RCC 7860 (cell line): ENCODE measurements at regions not wholly inside any gene's neighbourhood (a gene's known extent, or its start where the extent isn't known, plus 50 kb on each side); places are given as distances from the start of the nearest gene placed in this dataset.
A peak's percentile ranks its signal among the peaks of the same experiment; 100 is the strongest.
"Not testable (repeated sequence)": the region's sequence is repeated elsewhere in the genome, so short reads cannot be mapped to it uniquely, and the experiment has no call there.

Experiments used
- DNase-seq: peaks from one replicate; pipeline ENCODE4 v3.0.0-alpha.2; 2015; ENCODE audit warnings: low spot score
- FAIRE-seq: peaks from 2 replicates; lab custom pipeline; 2012; peaks lifted over from hg19 to GRCh38; lab: Jason Lieb, UNC

DNA sequence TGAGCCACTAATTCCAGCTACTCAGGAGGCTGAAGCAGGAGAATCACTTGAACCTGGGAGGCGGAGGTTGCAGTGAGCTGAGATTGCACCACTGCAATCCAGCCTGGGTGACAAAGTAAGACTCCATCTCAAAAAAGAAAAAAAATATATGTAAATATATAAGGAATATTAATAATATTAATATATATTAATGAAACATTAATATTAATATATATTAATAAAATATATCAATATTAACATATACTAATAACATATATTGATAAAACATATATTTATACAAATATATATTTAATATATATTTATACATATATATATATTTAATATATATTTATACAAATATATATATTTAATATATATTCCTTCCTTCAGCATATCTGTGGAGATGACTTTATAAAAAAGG, 338.0 kb downstream of the NPIPA8 start:
- DNase-seq, result no peak
- FAIRE-seq, result peak; percentile 86

DNA sequence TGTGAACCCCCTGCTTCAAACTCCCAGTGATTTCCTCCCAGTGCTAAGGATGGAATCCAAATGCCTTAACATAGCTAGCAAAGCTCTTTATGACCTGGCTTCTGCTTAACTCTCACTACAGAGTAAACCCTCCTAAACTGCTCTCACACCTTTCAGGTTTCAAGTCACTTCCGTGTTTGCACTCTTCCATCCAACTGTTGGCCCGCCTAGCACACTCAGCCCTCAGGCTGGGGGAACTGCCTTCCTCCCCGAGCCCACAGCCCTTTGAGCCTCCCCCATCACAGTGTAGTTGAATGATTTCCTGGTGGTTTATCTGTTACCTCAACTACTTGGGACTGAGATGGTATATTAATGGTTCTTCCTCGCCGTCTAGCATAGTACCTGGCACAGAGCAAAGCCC, 342.5 kb downstream of the NPIPA8 start:
- FAIRE-seq (no peak), DNase-seq (no peak)

DNA sequence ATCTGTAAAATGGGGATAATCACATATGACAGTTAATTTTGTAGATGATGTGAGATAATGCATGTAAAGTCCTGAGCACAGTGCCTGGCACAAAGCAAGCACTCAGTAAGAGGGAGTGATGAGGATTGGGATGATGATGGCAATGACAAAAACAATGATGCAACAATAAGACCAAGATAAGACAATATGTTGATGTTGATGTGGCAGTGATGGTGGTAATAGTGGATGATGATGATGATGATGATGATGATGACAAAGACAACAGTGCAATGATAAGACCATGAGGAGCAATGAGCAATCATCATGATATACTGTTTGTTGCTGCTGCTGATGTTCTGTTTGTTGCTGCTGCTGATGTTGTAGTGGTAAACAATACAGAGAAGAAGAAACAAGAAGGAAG, 344.1 kb downstream of the NPIPA8 start:
- no peak for FAIRE-seq
- DNase-seq, result no peak

DNA sequence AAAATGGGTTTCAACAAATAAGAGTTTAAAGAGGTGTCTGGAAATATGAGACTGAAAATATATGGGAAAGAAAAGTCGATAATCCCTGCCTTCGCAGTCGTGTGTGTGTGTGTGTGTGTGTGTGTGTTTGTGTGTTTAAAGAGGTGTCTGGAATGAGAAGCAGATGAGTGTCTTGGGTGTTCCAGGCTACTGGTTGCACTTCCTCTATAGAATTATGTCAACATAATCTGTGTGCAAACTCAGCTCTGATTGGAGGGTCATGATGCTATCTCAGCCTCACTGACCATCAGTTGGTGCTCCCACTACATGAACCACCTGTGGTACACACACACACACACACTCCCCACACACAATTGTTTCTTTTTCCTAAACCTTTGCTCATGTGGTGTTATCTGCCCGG, 347.3 kb downstream of the NPIPA8 start:
- DNase-seq (no peak), FAIRE-seq (no peak)

DNA sequence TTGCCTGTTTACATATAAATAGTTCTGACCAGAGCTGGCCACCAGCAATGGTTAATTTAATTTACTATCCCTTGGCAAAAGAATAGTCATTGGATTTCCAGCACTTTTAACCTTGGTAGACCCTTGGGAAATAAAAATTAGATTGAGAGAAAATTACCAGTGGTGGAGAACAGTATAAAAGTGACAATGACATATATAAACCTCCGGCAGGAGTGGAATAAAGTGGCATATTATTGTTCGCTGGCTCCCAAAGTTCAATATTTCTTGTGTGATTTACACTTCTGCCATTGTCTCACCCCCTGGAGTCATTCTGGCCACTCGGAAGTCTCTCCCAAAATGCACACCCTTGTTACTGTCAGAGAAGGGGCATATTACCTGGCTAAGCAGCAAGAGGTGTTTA, 347.7 kb downstream of the NPIPA8 start:
- DNase-seq, result no peak

DNA sequence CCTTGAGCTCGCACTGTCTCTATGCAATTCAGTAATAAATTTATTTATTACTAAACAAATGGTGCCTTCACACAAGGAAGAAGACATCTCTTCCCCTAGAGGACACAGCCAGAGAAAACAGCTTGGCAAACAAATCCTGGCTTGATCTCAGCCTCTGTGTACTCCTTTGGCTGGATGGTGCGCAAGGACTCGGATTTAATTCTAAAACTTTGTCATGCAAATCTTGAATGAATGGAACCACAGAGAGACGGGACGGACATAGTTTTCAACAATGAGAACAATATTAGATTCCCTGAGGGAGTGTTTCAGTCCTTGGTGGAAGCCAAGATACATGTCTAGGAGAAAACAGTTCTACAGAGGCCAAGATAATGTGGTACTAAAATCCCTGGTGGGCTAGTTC, 349.5 kb downstream of the NPIPA8 start:
- FAIRE-seq (no peak), DNase-seq (no peak)

More for the DNA sequence above, 347.7 kb downstream of the NPIPA8 start:
- no peak for FAIRE-seq

DNA sequence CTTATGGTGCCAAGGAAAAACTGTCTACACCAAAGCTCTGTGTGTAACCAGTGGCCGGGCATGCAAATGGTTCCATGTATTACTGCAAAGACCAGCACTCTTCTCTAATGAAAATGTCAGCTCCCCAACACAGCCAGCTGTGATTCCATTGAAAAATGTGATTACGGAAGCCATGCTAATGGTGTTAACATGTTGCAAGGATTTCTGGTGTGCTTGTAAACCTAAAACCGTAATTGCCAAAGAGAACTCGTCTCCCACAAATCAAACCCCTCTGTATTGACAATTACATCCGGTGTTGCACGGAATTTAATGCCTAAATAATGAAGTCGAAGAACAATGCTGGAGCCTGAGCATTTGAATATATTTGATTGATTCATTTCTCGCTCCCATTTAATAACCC, 351.7 kb downstream of the NPIPA8 start:
- DNase-seq, result no peak
- FAIRE-seq, result no peak

DNA sequence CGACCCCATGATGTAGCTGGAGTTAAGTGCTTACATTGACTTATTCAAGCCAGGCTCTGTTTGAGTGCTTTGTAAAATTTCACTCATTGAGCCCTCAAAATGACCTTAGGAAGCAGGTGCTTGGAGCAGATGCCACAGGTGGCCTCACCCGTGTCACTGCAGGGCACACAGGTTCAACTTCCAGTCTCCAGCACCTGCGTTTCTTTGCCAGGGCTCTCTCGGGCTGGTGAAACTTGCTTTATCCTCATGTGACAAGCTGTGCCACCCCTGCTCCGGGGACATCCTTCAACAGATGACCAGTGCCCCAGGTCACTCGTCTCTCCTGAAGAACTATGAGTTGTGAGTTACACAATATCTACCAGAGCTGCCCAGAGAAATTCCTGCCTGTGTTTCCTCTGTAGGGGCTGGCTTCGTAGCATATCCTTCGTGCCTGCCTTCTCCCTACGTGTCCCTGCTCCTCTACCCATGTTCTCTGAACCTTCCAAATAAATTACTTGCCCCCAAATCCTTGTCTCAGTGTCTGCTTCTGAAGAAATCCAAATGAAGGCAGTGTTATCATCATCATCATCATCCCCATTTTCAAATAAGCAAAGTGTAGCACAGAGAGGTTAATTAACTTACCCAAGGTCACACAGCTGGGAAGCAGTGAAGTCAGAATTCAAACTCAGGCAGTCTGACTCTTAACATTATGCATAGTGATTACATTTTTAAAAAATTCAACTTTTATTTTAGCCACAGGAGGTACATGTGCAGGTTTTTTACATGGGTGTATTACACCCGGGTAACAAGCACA, 352.5 kb downstream of the NPIPA8 start:
- FAIRE-seq, result no peak

DNA sequence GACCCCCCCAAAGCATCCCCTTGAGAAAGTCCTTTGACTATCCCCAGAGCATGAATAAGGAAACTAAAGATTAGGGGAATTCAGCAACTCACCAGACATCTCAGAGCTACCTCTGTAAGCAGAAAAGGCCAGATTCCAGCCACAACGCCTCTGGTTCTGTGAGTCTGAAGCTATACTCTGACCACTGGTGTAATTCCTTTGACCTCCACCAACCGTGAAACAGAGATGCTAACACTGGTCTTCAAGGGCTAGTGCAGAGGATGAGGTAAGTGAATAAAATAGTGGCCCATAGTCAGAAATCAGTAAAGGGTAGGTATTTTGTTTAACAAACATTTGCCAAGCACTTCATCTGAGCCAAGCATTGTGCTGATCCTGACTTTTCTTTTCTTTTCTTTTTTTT, 353.4 kb downstream of the NPIPA8 start:
- DNase-seq (no peak), FAIRE-seq (no peak)

More for the DNA sequence above, 352.5 kb downstream of the NPIPA8 start:
- no peak for DNase-seq

DNA sequence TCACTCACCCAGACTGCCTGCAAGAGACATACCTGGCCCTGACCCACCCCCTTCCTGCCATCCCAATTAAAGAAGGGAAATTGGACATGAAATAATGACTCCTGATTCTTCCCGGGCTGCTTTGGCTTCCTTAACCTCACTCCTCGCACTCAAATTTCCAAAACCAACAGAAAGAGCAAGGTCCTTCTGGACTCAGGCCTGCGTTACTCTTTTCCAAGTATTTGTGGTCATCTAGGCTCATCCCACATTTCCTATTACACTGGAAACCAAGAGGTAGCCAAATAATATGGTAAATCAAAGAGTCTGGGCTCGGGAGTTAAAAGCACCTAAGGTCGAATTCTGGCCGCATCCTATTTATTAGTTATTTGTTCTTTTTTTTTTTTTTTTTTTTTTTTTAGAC, 359.3 kb downstream of the NPIPA8 start:
- no peak for FAIRE-seq
- no peak for DNase-seq

DNA sequence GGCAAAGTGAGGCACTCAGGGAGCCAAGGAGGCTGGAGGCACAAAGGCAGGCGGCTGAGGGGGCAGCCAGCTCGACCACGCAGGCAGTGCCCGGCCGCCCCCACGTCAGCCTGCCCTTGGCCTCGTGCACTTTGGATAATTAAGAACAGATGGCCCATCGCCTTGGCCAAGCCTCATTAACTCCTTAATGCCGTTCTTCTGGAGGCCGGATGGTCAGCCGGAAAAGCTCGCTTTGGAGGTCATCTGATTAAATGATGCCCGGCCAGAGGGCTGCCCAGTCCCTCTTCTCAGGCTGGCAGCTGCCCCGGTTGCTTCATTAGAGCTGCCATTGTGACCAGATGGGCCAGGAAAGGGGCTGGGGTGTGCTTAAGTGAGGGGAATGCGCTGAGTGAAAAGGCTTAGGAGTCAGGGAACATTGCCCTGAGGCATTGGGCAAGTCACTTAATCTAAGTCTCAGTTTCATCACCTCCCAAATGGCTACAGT, 364.0 kb downstream of the NPIPA8 start:
- no peak for FAIRE-seq
- DNase-seq, result no peak

DNA sequence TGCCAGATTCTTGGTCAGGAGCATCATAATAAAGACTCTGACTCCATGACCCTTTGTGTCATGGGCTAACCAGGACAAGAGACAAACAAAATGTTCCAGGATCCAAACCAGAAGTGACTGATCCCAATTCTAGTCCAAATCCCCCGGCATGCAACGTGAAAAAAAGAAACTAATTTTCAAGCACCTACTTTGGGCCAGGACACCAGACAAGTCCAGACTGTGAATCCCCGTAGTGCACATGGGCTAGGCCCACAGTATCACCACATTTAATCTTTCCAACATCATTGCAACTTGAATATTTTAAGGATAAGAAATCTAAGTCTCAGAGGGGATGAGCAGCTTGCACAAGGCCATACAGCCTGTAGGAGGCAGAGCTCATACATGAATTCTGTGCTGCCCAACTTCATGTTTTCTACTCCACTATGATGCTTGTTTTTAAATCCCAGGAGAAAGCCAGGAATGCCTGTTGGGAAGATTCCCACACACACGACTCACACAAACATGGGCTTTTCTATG, 365.7 kb downstream of the NPIPA8 start:
- FAIRE-seq, result no peak
- no peak for DNase-seq

DNA sequence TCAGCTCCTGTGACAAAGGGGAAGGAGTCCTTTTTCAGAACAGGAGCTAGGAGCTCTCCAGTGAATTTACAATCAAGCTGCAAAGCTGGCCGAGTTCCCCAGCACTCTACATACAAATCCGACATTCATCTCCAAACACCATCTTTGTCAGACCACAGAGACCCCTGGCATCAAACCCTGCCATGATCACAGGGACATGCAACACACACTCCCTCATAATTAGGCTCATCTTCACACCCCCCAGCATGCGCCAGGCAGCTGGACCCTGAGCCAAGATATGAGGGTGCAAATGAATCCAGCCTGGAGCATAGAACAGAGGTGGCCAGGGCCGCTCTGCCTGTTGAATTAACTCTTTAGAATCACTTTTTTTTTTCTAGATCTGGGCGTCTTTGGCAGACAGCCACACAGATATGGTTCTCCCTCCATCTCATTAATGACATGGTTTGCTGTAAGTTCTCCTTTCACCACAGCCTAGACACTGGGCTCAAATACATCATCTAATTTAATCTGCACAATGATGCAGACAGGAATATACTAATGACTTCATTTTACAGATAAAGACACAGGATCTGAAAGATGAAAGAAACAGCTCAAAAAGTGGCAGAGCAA, 366.3 kb downstream of the NPIPA8 start:
- DNase-seq (no peak), FAIRE-seq (no peak)

DNA sequence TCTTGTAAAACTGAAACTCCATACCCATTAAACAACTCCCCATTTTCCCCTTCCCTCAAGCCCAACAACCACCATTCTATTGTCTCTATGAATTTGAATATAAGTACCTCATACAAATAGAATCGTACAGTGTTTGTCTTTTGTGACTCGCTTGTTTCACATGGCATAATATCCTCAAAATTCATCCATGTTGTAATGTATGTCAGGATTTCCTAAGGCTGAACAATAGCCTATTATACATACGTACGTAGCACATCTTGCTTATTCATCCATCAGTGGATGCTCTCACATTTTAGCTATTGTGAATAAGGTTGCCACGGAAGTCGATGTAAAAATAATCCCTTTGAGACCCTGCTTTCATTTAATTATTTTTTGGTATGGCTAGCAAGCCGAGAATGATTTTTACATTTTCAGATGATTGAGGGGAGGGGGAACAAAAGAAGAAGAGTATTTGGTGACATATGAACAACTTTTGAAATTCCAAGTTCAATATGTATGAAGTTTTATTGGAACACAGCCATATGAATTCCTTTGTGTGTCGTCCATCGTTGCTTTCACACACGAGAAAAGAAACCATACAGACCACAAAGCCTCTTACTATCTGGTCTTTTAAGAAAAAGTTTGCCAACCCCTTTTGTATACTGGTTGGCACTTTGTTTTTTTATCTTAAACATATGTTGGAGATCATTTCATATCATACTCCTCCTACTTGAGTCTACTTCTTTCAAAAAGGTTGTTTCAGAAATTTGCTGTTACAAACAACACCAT, 371.2 kb downstream of the NPIPA8 start:
- DNase-seq (no peak), FAIRE-seq (no peak)

DNA sequence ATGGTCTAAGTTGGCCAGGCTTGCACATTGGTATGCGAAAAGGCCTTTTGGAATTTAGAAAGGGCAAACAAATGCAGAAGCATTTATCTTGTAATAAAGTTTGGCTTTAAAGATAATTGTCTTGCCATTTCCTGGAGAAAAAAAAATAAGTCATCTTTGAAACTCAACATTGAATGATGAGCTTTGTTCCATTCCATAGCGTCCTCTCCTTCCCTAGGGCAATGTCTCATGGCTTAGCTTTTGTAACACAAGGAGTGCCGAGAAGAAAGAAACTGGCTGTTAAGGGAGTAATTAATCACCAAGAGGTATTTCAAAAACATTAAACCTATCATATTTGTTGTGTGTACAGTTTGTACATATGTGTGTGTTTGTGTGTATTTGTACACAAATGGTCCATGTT, 372.3 kb downstream of the NPIPA8 start:
- FAIRE-seq, result no peak
- no peak for DNase-seq

DNA sequence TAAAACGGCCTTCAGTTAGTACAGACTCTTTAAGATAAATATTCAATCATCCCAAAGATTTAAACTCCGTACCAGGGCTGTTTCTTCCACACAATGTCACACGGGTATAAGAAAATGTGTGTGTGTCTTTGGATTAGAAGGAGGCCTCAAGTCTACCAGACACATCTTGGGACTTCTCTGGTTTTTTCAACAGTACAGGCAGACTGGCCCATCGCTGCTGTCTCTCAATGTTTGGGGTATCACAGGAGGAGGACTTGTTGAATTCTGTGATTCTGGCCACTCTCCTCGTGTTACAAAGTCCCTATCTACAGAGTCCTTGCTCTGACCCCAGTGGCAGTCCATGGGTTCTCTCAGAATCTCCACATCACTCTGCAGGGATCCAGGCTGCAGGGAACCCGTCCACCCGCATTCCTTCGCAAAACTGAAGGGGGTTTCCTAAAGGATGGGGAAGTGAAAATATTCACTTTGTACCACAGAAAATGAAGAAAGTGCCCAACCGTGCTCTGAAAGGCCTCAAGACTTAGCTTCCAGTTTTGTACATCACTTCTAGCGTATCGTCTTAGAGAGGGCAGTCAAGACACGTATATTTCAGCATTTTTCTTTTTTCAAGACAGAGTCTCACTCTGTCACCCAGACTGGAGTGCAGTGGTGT, 373.2 kb downstream of the NPIPA8 start:
- DNase-seq (no peak), FAIRE-seq (no peak)

DNA sequence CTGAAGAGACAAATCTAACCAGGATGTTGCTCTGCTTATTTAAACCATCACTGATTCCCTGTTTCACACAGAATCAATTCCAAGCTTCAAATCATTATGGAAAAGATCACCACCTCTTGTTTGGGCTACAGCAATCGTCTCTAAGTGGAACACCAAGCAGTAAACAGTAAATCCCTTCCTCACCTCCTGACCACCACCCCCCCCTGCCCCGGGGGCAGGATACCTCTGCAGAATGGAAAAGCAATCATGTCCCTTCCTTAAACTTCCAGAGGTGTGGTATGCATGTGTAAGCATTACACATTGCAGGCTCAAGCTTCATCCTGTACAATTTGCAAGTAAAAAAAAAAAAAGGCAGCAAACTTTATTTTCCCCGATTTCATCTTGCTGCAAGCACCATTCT, 373.8 kb downstream of the NPIPA8 start:
- no peak for DNase-seq
- no peak for FAIRE-seq

DNA sequence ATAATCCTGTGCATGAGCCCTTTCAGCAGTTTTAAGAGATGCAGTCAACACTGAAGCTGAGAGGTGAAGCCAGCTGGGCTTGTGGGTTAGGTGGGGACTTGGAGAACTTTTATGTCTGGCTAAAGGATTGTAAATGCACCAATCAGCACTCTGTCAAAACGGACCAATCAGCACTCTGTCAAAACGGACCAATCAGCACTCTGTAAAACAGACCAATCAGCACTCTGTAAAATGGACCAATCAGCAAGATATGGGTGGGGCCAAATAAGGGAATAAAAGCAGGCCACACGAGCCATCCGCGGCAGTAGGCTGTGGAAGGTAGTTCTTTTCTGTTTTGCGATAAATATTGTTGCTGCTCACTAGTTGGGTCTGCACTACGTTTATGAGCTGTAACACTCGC, 374.7 kb downstream of the NPIPA8 start:
- not testable (repeated sequence) for DNase-seq, FAIRE-seq

DNA sequence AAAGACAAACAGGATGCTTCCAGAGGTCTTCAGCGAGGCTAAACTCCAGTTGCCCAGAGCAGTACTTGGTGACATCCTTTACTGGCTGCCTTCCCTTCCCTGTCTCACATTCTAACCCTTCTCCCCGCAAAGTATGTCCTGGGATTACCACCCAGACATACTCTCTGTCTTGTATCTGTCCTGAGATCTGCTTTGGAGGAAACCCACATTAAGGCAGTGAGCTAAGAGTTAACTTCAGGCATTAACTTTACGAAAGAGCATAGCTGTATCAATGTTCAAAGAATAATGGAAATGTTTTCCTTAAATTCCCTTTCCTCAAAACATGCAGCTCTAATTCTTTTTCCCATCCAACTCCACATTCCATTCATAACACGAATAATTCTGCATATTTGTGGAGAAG, 385.2 kb downstream of the NPIPA8 start:
- no peak for DNase-seq
- no peak for FAIRE-seq

DNA sequence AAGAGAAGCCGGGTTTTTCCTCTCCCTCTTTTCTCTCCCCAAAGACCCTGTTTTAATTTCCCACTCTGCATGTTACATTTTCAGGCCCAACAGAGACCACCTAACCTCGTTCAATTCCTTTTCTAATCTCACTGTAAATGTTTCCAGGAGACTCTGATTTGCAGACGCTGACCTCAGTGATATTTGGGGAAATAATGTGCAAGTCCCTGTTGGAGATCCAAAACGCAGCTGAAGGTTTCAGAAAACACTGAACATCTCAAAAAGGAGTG, 386.6 kb downstream of the NPIPA8 start:
- no peak for DNase-seq
- no peak for FAIRE-seq
